ENCODE measurements at regions not wholly inside any gene's neighbourhood (a gene's known extent, or its start where the extent isn't known, plus 50 kb on each side); places are given as distances from the start of the nearest gene placed in this dataset.

GRCh38 chr12:124184456-124184855, 110.4 kb upstream of the RFLNA start:
- Histone ChIP-seq H3K27me3 (no peaks in the 10 kb centered on the region), H3K4me1 (peaks cover 8% of the 10 kb centered on the region), H3K9me3 (no peaks in the 10 kb centered on the region), H3K27ac (no peak overlapping the region), H3K36me3 (no peaks in the 10 kb centered on the region), H3K4me3 (no peak overlapping the region)
- no peak for ATAC-seq
- intact Hi-C loops (cut with DNase I), result no loop called here
- TF ChIP-seq CTCF (IDR thresholded peaks at IDR 0.05), result no peak
- DNase-seq, result peak; percentile 3

GRCh38 chr12:124185971-124186686, 108.8 kb upstream of the RFLNA start:
- no peak for ATAC-seq
- H3K27ac ChIP-seq, result no peak overlapping the region
- peaks cover 8% of the 10 kb centered on the region for H3K4me1 ChIP-seq
- intact Hi-C loops (cut with DNase I), result no loop called here
- no peak overlapping the region for H3K4me3 ChIP-seq
- no peaks in the 10 kb centered on the region for H3K36me3 ChIP-seq
- peak; percentile 40 for DNase-seq
- TF ChIP-seq CTCF (IDR thresholded peaks at IDR 0.05), result no peak
- no peaks in the 10 kb centered on the region for H3K9me3 ChIP-seq
- no peaks in the 10 kb centered on the region for H3K27me3 ChIP-seq

GRCh38 chr12:124188084-124188483, 106.8 kb upstream of the RFLNA start:
- intact Hi-C loops (cut with DNase I), result no loop called here
- no peaks in the 10 kb centered on the region for H3K27me3 ChIP-seq
- ATAC-seq, result no peak
- DNase-seq, result no peak
- no peak overlapping the region for H3K27ac ChIP-seq
- no peaks in the 10 kb centered on the region for H3K9me3 ChIP-seq
- H3K36me3 ChIP-seq, result no peaks in the 10 kb centered on the region
- peaks cover 8% of the 10 kb centered on the region for H3K4me1 ChIP-seq
- no peak for TF ChIP-seq CTCF (IDR thresholded peaks at IDR 0.05)
- no peak overlapping the region for H3K4me3 ChIP-seq

GRCh38 chr12:124188561-124189405, 106.1 kb upstream of the RFLNA start:
- no peaks in the 10 kb centered on the region for H3K27me3 ChIP-seq
- no peak overlapping the region for H3K27ac ChIP-seq
- DNase-seq, result no peak
- peaks cover 8% of the 10 kb centered on the region for H3K4me1 ChIP-seq
- H3K4me3 ChIP-seq, result no peak overlapping the region
- peak; percentile 60 for ATAC-seq
- H3K36me3 ChIP-seq, result no peaks in the 10 kb centered on the region
- H3K9me3 ChIP-seq, result no peaks in the 10 kb centered on the region
- no peak for TF ChIP-seq CTCF (IDR thresholded peaks at IDR 0.05)
- intact Hi-C loops (cut with DNase I), result no loop called here

- H3K27ac ChIP-seq, result no peak overlapping the region
- H3K4me3 ChIP-seq, result no peak overlapping the region
- intact Hi-C loops (cut with DNase I), result no loop called here
- DNase-seq (no peak), ATAC-seq (no peak)
- H3K9me3 ChIP-seq, result no peaks in the 10 kb centered on the region
- H3K4me1 ChIP-seq, result peaks cover 8% of the 10 kb centered on the region
- no peaks in the 10 kb centered on the region for H3K36me3 ChIP-seq
- H3K27me3 ChIP-seq, result no peaks in the 10 kb centered on the region
- TF ChIP-seq CTCF (IDR thresholded peaks at IDR 0.05), result no peak
Measured at GRCh38 chr12:124190312-124191023, 104.4 kb upstream of the RFLNA start.

Measured in upper lobe of right lung (tissue), 1 donor.